H1 (cell line): ENCODE measurements at regions not wholly inside any gene's neighbourhood (a gene's known extent, or its start where the extent isn't known, plus 50 kb on each side); places are given as distances from the start of the nearest gene placed in this dataset.

ENCODE experiments used
- CTCF ChIA-PET: fragments of 300-600 bp; sonication (Branson Sonifier 250); formaldehyde crosslinking; loops from one replicate; lab custom pipeline; 2021; ENCODE audit not compliant: partially characterized antibody; lab: Charles Lee
- POLR2A ChIA-PET: fragments of 300-600 bp; sonication (Branson Sonifier 250); formaldehyde crosslinking; loops from one replicate; lab custom pipeline; 2021; ENCODE audit warnings: inconsistent platforms; ENCODE audit not compliant: partially characterized antibody; lab: Charles Lee
- DNase-seq, 2 experiments: peaks; one replicate each; pipeline versions ENCODE4 v3.0.0 to v3.0.0-alpha.2; 2010 to 2022; ENCODE audit warnings: low spot score in 2 of 2, low read depth in 1 of 2, mixed read lengths in 1 of 2
- FAIRE-seq: peaks from 2 replicates; lab custom pipeline; 2011; peaks lifted over from hg19 to GRCh38; lab: Jason Lieb, UNC
- H2AFZ ChIP-seq: 2 replicates; pipeline ENCODE4 v1.8.1; 2012; ENCODE audit warnings: low read length, inconsistent platforms
- H2AK5ac ChIP-seq: 2 replicates; pipeline ENCODE4 v1.6.1; 2013; ENCODE audit warnings: low read depth, low read length
- H2BK120ac ChIP-seq: replicated peaks from 2 replicates; pipeline ENCODE3; 2013; ENCODE audit warnings: low read depth, low read length, inconsistent platforms
- H2BK12ac ChIP-seq: 2 replicates; pipeline ENCODE4 v1.6.1; 2013; ENCODE audit warnings: low read depth, low read length
- H2BK15ac ChIP-seq: 2 replicates; pipeline ENCODE4 v1.6.1; 2013; ENCODE audit warnings: low read length
- H2BK20ac ChIP-seq: 2 replicates; pipeline ENCODE4 v1.6.1; 2013; ENCODE audit warnings: low read length
- H2BK5ac ChIP-seq: 2 replicates; pipeline ENCODE4 v1.6.1; 2013; ENCODE audit warnings: low read depth, low read length
- H3K14ac ChIP-seq: 2 replicates; pipeline ENCODE4 v1.6.1; 2013; ENCODE audit warnings: inconsistent platforms; ENCODE audit not compliant: insufficient read length
- H3K18ac ChIP-seq: 2 replicates; pipeline ENCODE4 v1.6.1; 2013; ENCODE audit warnings: low read length; ENCODE audit errors: extremely low read depth
- H3K23ac ChIP-seq: 2 replicates; pipeline ENCODE4 v1.6.1; 2013; ENCODE audit warnings: inconsistent platforms; ENCODE audit not compliant: insufficient read length
- H3K23me2 ChIP-seq: 2 replicates; pipeline ENCODE4 v1.6.1; 2013; ENCODE audit warnings: low read depth, low read length
- H3K27ac ChIP-seq: 2 replicates; pipeline ENCODE4 v1.6.1; 2011; ENCODE audit warnings: low read depth, low read length, inconsistent platforms
- H3K27me3 ChIP-seq, 4 experiments: replicated peaks in 1 of 4; 1 replicate in 1 of 4; 2 replicates in 3 of 4; pipeline versions ENCODE4 v1.6.1 to v1.8.1; 2011 to 2013; ENCODE audit warnings: low read length in 3 of 4, mild to moderate bottlenecking in 3 of 4, inconsistent platforms in 2 of 4, mixed read lengths in 2 of 4, moderate library complexity in 1 of 4; ENCODE audit not compliant: control insufficient read depth in 3 of 4, insufficient read depth in 3 of 4; ENCODE audit errors: extremely low read depth in 1 of 4
- H3K36me3 ChIP-seq, 4 experiments: 2 replicates each; pipeline versions ENCODE4 v1.6.1 to v1.8.1; 2011 to 2013; ENCODE audit warnings: mild to moderate bottlenecking in 4 of 4, low read length in 3 of 4, moderate library complexity in 2 of 4, control low read depth in 1 of 4, inconsistent platforms in 1 of 4; ENCODE audit not compliant: insufficient read depth in 4 of 4, control insufficient read depth in 2 of 4
- H3K4ac ChIP-seq: replicated peaks from 2 replicates; pipeline ENCODE3; 2013; ENCODE audit warnings: low read length, low read depth, mixed read lengths, inconsistent platforms; ENCODE audit not compliant: insufficient read length
- H3K4me1 ChIP-seq, 4 experiments: replicated peaks in 1 of 4; 1 replicate in 1 of 4; 2 replicates in 3 of 4; pipeline versions ENCODE4 v1.6.1 to v1.8.1; 2011 to 2013; ENCODE audit warnings: low read length in 3 of 4, inconsistent platforms in 2 of 4, mixed read lengths in 1 of 4; ENCODE audit not compliant: insufficient read depth in 4 of 4, control insufficient read depth in 3 of 4
- H3K4me2 ChIP-seq, 2 experiments: 2 replicates each; pipeline versions ENCODE4 v1.6.1 to v1.8.1; 2011 to 2013; ENCODE audit warnings: low read depth in 2 of 2, low read length in 2 of 2, control low read depth in 1 of 2, inconsistent platforms in 1 of 2, mild to moderate bottlenecking in 1 of 2; ENCODE audit not compliant: insufficient read depth in 1 of 2
- H3K4me3 ChIP-seq, 4 experiments: fragments of 200-600, 300-600 bp in 1 of 4; sonication (generic), shearing (Covaris generic), sonication (Bioruptor Twin) in 1 of 4; 2 replicates each; pipeline versions ENCODE4 v1.5.1 to v1.8.1; 2011 to 2016; ENCODE audit warnings: low read length in 4 of 4, low read depth in 3 of 4, control low read depth in 2 of 4, inconsistent platforms in 2 of 4, mild to moderate bottlenecking in 2 of 4, mixed read lengths in 1 of 4, moderate library complexity in 1 of 4; ENCODE audit not compliant: insufficient read depth in 2 of 4; ENCODE audit errors: extremely low read depth in 1 of 4
- H3K56ac ChIP-seq: replicated peaks from 2 replicates; pipeline ENCODE3; 2013; ENCODE audit warnings: low read depth, mild to moderate bottlenecking, mixed read lengths, low read length, inconsistent platforms; ENCODE audit not compliant: insufficient read length
- H3K79me1 ChIP-seq: 2 replicates; pipeline ENCODE4 v1.6.1; 2013; ENCODE audit warnings: low read depth, low read length, control low read depth
- H3K79me2 ChIP-seq, 2 experiments: 2 replicates each; pipeline versions ENCODE4 v1.6.1 to v1.8.1; 2012 to 2013; ENCODE audit warnings: low read length in 2 of 2, mild to moderate bottlenecking in 2 of 2, inconsistent platforms in 1 of 2; ENCODE audit not compliant: insufficient read depth in 2 of 2, control insufficient read depth in 1 of 2
- H3K9ac ChIP-seq, 4 experiments: replicated peaks in 1 of 4; 1 replicate in 1 of 4; 2 replicates in 3 of 4; pipeline versions ENCODE4 v1.6.1 to v1.8.1; 2011 to 2013; ENCODE audit warnings: low read depth in 3 of 4, low read length in 3 of 4, control low read depth in 2 of 4, mild to moderate bottlenecking in 2 of 4, moderate library complexity in 2 of 4, inconsistent platforms in 1 of 4; ENCODE audit errors: extremely low read depth in 1 of 4
- H3K9me3 ChIP-seq, 2 experiments: 2 replicates each; pipeline versions ENCODE4 v1.6.1 to v1.8.1; 2012 to 2013; ENCODE audit warnings: mild to moderate bottlenecking in 2 of 2, moderate library complexity in 2 of 2, control low read depth in 1 of 2, inconsistent platforms in 1 of 2, low read depth in 1 of 2, low read length in 1 of 2, mixed read lengths in 1 of 2; ENCODE audit not compliant: insufficient read depth in 2 of 2
- H4K20me1 ChIP-seq, 2 experiments: replicated peaks in 1 of 2; 2 replicates each; pipeline versions ENCODE3 to v1.8.1; 2011 to 2013; ENCODE audit warnings: inconsistent platforms in 2 of 2, low read length in 2 of 2, mild to moderate bottlenecking in 1 of 2; ENCODE audit not compliant: insufficient read depth in 2 of 2, control insufficient read depth in 1 of 2
- H4K5ac ChIP-seq: 2 replicates; pipeline ENCODE4 v1.6.1; 2013; ENCODE audit warnings: low read length, low read depth, mixed read lengths, inconsistent platforms; ENCODE audit not compliant: insufficient read length
- H4K8ac ChIP-seq: 2 replicates; pipeline ENCODE4 v1.8.0; 2013; ENCODE audit warnings: mild to moderate bottlenecking, moderate library complexity, low read length, inconsistent platforms; ENCODE audit not compliant: insufficient read depth; ENCODE audit errors: extremely low read depth
- H4K91ac ChIP-seq: replicated peaks from 2 replicates; pipeline ENCODE3; 2013; ENCODE audit warnings: low read length, mixed read lengths, inconsistent platforms; ENCODE audit not compliant: insufficient read length
- BACH1 ChIP-seq: IDR thresholded peaks from 2 replicates; pipeline ENCODE4 v1.6.1; 2012; ENCODE audit warnings: low read length, improper control_type of control experiment
- CBX5 ChIP-seq: fragments of 300-800, 300-1000 bp; sonication (generic); IDR thresholded peaks from 2 replicates; pipeline ENCODE4 v1.7.1; 2016; ENCODE audit warnings: antibody characterized with exemption, low read length, low read depth
- PHF8 ChIP-seq: fragments of 200-600 bp; sonication (generic); conservative IDR thresholded peaks from 2 replicates; pipeline ENCODE4 v1.7.1; 2012; ENCODE audit warnings: low read depth, mild to moderate bottlenecking, inconsistent platforms, low read length, moderate library complexity
- RFX5 ChIP-seq: IDR thresholded peaks from 2 replicates; pipeline ENCODE4 v1.6.1; 2011; ENCODE audit warnings: low read depth, low read length, improper control_type of control experiment, borderline replicate concordance
- RXRA ChIP-seq: IDR thresholded peaks from 2 replicates; pipeline ENCODE4 v1.6.1; 2011; ENCODE audit warnings: low read depth, mild to moderate bottlenecking, low read length, moderate library complexity; ENCODE audit not compliant: insufficient read depth
- TAF1 ChIP-seq: IDR thresholded peaks from 2 replicates; pipeline ENCODE4 v1.6.1; 2011; ENCODE audit warnings: mild to moderate bottlenecking, low read depth, low read length
- TAF7 ChIP-seq: optimal IDR thresholded peaks from 2 replicates; pipeline ENCODE3; 2011; ENCODE audit warnings: low read depth, mild to moderate bottlenecking, inconsistent platforms, low read length, moderate library complexity, borderline replicate concordance

- FAIRE-seq (no peak), DNase-seq (no peak)
- H3K23me2 ChIP-seq: no peaks in the 10 kb centered on the region; the same call in 1 of the 2 replicates
- no peaks in the 10 kb centered on the region for H3K9me3 ChIP-seq
- peaks cover 0 to 11% (median 6%) of the 10 kb centered on the region in 4 experiments; a peak in 6 of 7 replicates for H3K4me1 ChIP-seq
- H4K20me1 ChIP-seq: no peaks in the 10 kb centered on the region
- H3K36me3 ChIP-seq: no peaks in the 10 kb centered on the region
- H3K23ac ChIP-seq: no peak overlapping the region
- ChIA-PET POLR2A (no interaction called here), CTCF (interaction anchor here (0.6 to 3.5 kb wide), 2 partner anchors 15 to 71 kb away, joined by 3 to 19 read pairs; no protein-coding TSS in a partner anchor)
- H3K27ac ChIP-seq: no peak overlapping the region
- no peak overlapping the region for H4K5ac ChIP-seq
- no peak overlapping the region for H2AFZ ChIP-seq
- H2BK20ac ChIP-seq: no peak overlapping the region
- H3K27me3 ChIP-seq: no peaks in the 10 kb centered on the region
- H3K4me3 ChIP-seq: no peak overlapping the region
- H3K4ac ChIP-seq: no peak overlapping the region
- H3K14ac ChIP-seq: no peak overlapping the region
- H2BK5ac ChIP-seq: no peak overlapping the region
- H3K9ac ChIP-seq: no peak overlapping the region
- no peak overlapping the region for H2BK15ac ChIP-seq
- no peak overlapping the region for H3K18ac ChIP-seq
- no peak overlapping the region for H3K56ac ChIP-seq
- H2AK5ac ChIP-seq: no peak overlapping the region
- TF ChIP-seq CBX5: no peak
- no peak for TF ChIP-seq TAF1
- no peak for TF ChIP-seq BACH1
- TF ChIP-seq PHF8: no peak
- no peak for TF ChIP-seq RXRA
- no peak for TF ChIP-seq RFX5
- no peak for TF ChIP-seq TAF7
- H3K4me2 ChIP-seq: no peak overlapping the region
- no peaks in the 10 kb centered on the region for H3K79me1 ChIP-seq
- H4K91ac ChIP-seq: no peak overlapping the region
- no peaks in the 10 kb centered on the region for H3K79me2 ChIP-seq
- H2BK12ac ChIP-seq: no peak overlapping the region
- no peak overlapping the region for H4K8ac ChIP-seq
- H2BK120ac ChIP-seq: no peak overlapping the region
Observed at GRCh38 chr2:119065146-119065545, 93.4 kb downstream of the C1QL2 start.
